ENCODE measurements at regions not wholly inside any gene's neighbourhood (a gene's known extent, or its start where the extent isn't known, plus 50 kb on each side); places are given as distances from the start of the nearest gene placed in this dataset.

GRCh38 chr4:133096972-133097371, 52.1 kb upstream of the PCDH10 start:
- no peak for TF ChIP-seq CTCF (optimal IDR thresholded peaks at IDR 0.05 in 1 of 3, IDR thresholded peaks at IDR 0.05 in 1 of 3, conservative IDR thresholded peaks at IDR 0.05 in 1 of 3; ENCODE audit: extremely low read depth in 1 of 3, insufficient read depth in 2 of 3, low read length in 3 of 3)
- TF ChIP-seq EZH2 (IDR thresholded peaks at IDR 0.05; ENCODE audit: low read length): no peak
